ENCODE measurements at regions not wholly inside any gene's neighbourhood (a gene's known extent, or its start where the extent isn't known, plus 50 kb on each side); places are given as distances from the start of the nearest gene placed in this dataset.
"Not testable (repeated sequence)": the region's sequence is repeated elsewhere in the genome, so short reads cannot be mapped to it uniquely, and the experiment has no call there.

DNA sequence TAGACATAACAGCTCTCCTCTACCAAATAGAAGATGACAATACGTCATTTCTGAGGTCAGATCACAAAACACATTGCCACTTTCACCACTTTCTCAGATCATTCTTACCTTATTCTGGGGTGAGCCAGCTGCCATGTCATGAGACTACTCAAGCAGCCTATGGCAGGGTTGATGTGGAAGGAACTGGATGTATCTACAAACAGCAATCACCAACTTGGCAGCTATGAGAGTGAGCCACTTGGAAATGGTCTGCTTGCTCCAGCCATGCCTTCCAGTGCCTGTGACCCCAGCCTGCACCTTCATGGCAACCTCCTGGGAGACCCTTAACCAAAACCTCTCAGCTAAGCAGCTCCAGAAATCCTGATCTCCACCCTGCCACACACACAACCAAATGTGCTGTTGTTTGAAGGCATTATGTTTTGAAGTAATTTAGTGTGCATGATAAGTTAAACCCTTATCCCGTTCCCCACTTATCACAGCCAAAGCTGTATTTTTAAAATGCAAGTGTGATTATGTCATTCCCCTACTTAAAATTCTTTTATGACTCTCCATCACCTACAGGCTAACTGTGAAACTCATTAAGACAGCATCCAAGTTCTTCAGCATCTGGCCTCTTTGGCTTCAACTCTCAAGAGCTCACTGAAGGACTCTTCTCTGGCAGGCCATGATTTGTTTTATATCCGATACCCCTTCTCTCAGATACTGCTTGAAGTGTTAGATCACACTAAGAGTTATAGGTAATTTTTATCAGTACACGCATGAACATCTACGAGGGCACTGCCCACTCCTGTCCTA lies 150.6 kb downstream of the LY86 start:
- Histone ChIP-seq H3K36me3 (no peaks in the 10 kb centered on the region), H3K27me3 (no peaks in the 10 kb centered on the region), H3K27ac (no peak overlapping the region), H3K9me3 (no peaks in the 10 kb centered on the region), H3K4me1 (peaks cover 9% of the 10 kb centered on the region), H3K4me3 (no peak overlapping the region)
- DNase-seq (ENCODE audit: low spot score in 2 of 2): no peak
- TF ChIP-seq EP300 (IDR thresholded peaks at IDR 0.05): no peak
- no peak for TF ChIP-seq POLR2A (IDR thresholded peaks at IDR 0.05)
- TF ChIP-seq, protein P1, sequence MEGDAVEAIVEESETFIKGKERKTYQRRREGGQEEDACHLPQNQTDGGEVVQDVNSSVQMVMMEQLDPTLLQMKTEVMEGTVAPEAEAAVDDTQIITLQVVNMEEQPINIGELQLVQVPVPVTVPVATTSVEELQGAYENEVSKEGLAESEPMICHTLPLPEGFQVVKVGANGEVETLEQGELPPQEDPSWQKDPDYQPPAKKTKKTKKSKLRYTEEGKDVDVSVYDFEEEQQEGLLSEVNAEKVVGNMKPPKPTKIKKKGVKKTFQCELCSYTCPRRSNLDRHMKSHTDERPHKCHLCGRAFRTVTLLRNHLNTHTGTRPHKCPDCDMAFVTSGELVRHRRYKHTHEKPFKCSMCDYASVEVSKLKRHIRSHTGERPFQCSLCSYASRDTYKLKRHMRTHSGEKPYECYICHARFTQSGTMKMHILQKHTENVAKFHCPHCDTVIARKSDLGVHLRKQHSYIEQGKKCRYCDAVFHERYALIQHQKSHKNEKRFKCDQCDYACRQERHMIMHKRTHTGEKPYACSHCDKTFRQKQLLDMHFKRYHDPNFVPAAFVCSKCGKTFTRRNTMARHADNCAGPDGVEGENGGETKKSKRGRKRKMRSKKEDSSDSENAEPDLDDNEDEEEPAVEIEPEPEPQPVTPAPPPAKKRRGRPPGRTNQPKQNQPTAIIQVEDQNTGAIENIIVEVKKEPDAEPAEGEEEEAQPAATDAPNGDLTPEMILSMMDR (IDR thresholded peaks at IDR 0.05): no peak
- TF ChIP-seq POLR2AphosphoS5 (IDR thresholded peaks at IDR 0.05): no peak
- 67% methylated on average over 5 of the region's 5 CpGs for WGBS

- Histone ChIP-seq H3K36me3 (no peaks in the 10 kb centered on the region), H3K27ac (no peak overlapping the region), H3K4me3 (no peak overlapping the region), H3K4me1 (peaks cover 9% of the 10 kb centered on the region), H3K9me3 (no peaks in the 10 kb centered on the region), H3K27me3 (no peaks in the 10 kb centered on the region)
- WGBS: 95% methylated on average over 7 of the region's 7 CpGs
- TF ChIP-seq, protein P1 (IDR thresholded peaks at IDR 0.05): no peak
- TF ChIP-seq EP300 (IDR thresholded peaks at IDR 0.05) (no peak), POLR2A (IDR thresholded peaks at IDR 0.05) (no peak), POLR2AphosphoS5 (IDR thresholded peaks at IDR 0.05) (no peak)
- DNase-seq (ENCODE audit: low spot score in 2 of 2): no peak
Measured at GRCh38 chr6:6740595-6740994, 152.1 kb downstream of the LY86 start.

DNA sequence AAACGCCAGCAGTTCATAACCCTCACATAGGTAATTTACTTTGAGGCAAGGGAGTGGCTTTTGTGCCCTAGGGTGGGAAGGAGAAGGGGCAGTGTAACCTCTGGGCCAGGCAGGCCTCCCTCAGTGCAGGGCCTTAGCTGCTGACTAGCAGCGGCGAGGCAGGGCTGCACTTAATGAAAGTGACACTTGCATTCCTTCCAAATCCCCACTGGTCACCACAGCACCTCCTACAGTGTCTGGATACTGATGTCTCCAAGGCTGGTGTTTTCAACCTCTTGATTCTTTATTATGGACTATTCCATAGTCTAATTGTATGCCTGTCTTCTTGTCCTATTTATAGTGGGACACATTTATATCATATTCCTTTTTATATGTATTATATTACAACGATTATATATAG lies 152.7 kb downstream of the LY86 start:
- H3K27me3 ChIP-seq: no peaks in the 10 kb centered on the region
- whole genome bisulfite sequencing: 61% methylated on average over 4 of the region's 4 CpGs
- DNase-seq (ENCODE audit: low spot score in 2 of 2): no peak
- no peaks in the 10 kb centered on the region for H3K36me3 ChIP-seq
- H3K9me3 ChIP-seq: no peaks in the 10 kb centered on the region
- no peak overlapping the region for H3K27ac ChIP-seq
- no peak overlapping the region for H3K4me3 ChIP-seq
- TF ChIP-seq EP300 (IDR thresholded peaks at IDR 0.05) (no peak), POLR2A (IDR thresholded peaks at IDR 0.05) (no peak), POLR2AphosphoS5 (IDR thresholded peaks at IDR 0.05) (no peak)
- TF ChIP-seq, protein P1 (IDR thresholded peaks at IDR 0.05): no peak
- H3K4me1 ChIP-seq: peaks cover 9% of the 10 kb centered on the region

DNA sequence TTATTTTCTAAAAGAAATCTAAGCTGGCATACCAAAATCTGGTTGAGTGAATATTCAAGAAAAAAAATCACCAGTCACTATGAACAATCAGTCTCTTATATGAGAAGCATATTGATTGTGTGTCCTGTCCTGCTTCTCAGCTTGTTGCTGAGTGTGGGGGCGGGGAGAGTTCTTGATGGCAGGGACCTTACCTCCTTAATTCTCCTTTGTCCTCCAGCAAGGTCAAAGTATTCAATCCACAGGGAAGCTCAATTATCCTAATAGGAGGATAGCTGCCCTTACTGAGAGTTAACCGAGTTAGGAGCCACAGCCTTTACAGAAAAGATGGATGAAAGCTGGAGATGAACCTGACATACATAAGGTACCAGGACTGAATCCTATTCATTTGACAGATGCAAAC lies 154.0 kb downstream of the LY86 start:
- no peak for DNase-seq (ENCODE audit: low spot score in 2 of 2)
- Histone ChIP-seq H3K27ac (no peak overlapping the region), H3K9me3 (no peaks in the 10 kb centered on the region), H3K27me3 (no peaks in the 10 kb centered on the region), H3K4me3 (no peak overlapping the region), H3K4me1 (peaks cover 4% of the 10 kb centered on the region), H3K36me3 (no peaks in the 10 kb centered on the region)
- TF ChIP-seq EP300 (IDR thresholded peaks at IDR 0.05) (no peak), POLR2A (IDR thresholded peaks at IDR 0.05) (no peak)
- TF ChIP-seq, protein P1 (IDR thresholded peaks at IDR 0.05): no peak
- WGBS: 98% methylated on average over 2 of the region's 2 CpGs

DNA sequence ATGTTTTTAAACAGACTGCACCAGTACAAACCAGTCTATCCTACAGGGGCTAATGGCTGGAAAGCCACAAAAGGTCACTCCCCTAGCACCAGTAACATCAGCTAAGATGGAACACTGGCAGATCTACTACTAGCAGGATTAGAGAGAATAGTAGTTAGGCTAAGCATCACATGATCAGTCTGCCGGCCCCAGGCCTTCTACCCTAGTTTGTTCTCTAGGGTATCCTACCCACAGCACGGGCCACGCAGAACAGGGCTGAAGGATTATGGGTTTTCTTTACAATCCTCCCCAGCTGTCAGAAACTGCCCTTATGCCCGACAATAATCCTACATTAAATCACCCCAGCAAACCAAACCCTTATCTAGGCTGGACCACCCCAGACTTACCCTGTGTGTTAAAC lies 156.0 kb downstream of the LY86 start:
- WGBS: 92% methylated on average over 4 of the region's 4 CpGs
- no peaks in the 10 kb centered on the region for H3K36me3 ChIP-seq

DNA sequence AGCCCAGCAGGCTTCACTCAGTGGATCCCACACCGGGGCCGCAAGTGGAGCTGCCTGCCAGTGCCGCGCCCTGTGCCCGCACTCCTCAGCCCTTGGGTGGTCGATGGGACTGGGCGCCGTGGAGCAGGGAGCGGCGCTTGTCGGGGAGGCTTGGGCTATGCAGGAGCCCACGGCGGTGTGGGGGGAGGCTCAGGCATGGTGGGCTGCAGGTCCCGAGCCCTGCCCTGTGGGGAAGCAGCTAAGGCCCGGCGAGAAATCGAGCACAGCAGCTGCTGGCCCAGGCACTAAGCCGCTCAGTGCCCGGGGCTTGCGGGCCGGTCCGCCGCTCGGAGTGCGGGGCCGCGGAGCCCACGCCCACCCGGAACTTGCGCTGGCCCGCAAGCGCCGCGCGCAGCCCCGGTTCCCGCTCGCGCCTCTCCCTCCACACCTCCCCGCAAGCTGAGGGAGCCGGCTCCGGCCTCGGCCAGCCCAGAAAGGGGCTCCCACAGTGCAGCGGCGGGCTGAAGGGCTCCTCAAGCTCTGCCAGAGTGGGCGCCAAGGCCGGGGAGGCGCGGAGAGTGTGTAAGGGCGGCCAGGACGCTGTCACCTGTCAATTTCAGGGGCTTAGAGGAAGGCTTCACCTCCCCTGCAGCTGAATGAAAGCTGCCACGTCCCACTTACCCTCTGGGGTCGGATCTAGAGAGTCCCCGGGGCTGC lies 157.3 kb downstream of the LY86 start:
- WGBS: 95% methylated on average over 12 of the region's 54 CpGs
- not testable (repeated sequence) for H3K27me3 ChIP-seq; DNase-seq (ENCODE audit: low spot score in 2 of 2); H3K27ac ChIP-seq; H3K4me3 ChIP-seq; H3K36me3 ChIP-seq; H3K9me3 ChIP-seq
- peaks cover 24% of the 10 kb centered on the region for H3K4me1 ChIP-seq

More for the DNA sequence above, 156.0 kb downstream of the LY86 start:
- H3K27ac ChIP-seq: no peak overlapping the region
- no peak for TF ChIP-seq POLR2AphosphoS5 (IDR thresholded peaks at IDR 0.05)
- TF ChIP-seq, protein P1 (IDR thresholded peaks at IDR 0.05): no peak
- no peak for TF ChIP-seq POLR2A (IDR thresholded peaks at IDR 0.05)
- TF ChIP-seq EP300 (IDR thresholded peaks at IDR 0.05): no peak
- DNase-seq (ENCODE audit: low spot score in 2 of 2): no peak
- peaks cover 12% of the 10 kb centered on the region for H3K4me1 ChIP-seq
- no peak overlapping the region for H3K4me3 ChIP-seq
- no peaks in the 10 kb centered on the region for H3K9me3 ChIP-seq
- no peaks in the 10 kb centered on the region for H3K27me3 ChIP-seq
